Loucy (cell line): ENCODE measurements at regions not wholly inside any gene's neighbourhood (a gene's known extent, or its start where the extent isn't known, plus 50 kb on each side); places are given as distances from the start of the nearest gene placed in this dataset.

Experiments used
- H2AFZ ChIP-seq: fragments of 200-600 bp; sonication (generic); 2 replicates; pipeline ENCODE4 v1.6.0; 2016; ENCODE audit warnings: antibody characterized with exemption, mild to moderate bottlenecking, low read length, moderate library complexity
- H3F3A ChIP-seq: fragments of 200-600 bp; 2 replicates; pipeline ENCODE4 v1.6.0; 2016; ENCODE audit warnings: antibody characterized with exemption, low read depth, mild to moderate bottlenecking
- H3K27me3 ChIP-seq: fragments of 200-600 bp; sonication (generic); 2 replicates; pipeline ENCODE4 v1.6.1; 2014; ENCODE audit warnings: low read length, mild to moderate bottlenecking; ENCODE audit not compliant: insufficient read depth, poor library complexity, severe bottlenecking
- H3K36me3 ChIP-seq: fragments of 200-600 bp; sonication (generic); 2 replicates; pipeline ENCODE4 v1.6.1; 2016; ENCODE audit warnings: low read length; ENCODE audit not compliant: insufficient read depth
- H3K4me1 ChIP-seq: fragments of 200-600 bp; sonication (generic); 2 replicates; pipeline ENCODE4 v1.5.1; 2014; ENCODE audit warnings: low read length, mild to moderate bottlenecking; ENCODE audit not compliant: insufficient read depth, poor library complexity, severe bottlenecking
- H3K4me2 ChIP-seq: fragments of 200-600 bp; sonication (generic); 2 replicates; pipeline ENCODE4 v1.6.0; 2014; ENCODE audit warnings: antibody characterized with exemption, low read length, low read depth, mild to moderate bottlenecking; ENCODE audit not compliant: poor library complexity, severe bottlenecking
- H3K4me3 ChIP-seq: fragments of 200-600 bp; sonication (generic); 2 replicates; pipeline ENCODE4 v1.5.1; 2014; ENCODE audit warnings: low read length, mild to moderate bottlenecking, mixed read lengths; ENCODE audit not compliant: poor library complexity, severe bottlenecking
- H3K79me2 ChIP-seq: fragments of 200-600 bp; sonication (generic); 2 replicates; pipeline ENCODE4 v1.6.1; 2014; ENCODE audit warnings: low read length; ENCODE audit not compliant: insufficient read depth
- H3K9ac ChIP-seq: fragments of 200-600 bp; sonication (generic); 2 replicates; pipeline ENCODE4 v1.6.0; 2014; ENCODE audit warnings: mild to moderate bottlenecking, low read depth, low read length, moderate library complexity; ENCODE audit not compliant: poor library complexity, severe bottlenecking
- H3K9me2 ChIP-seq: fragments of 200-600 bp; sonication (generic); replicated peaks from 2 replicates; pipeline ENCODE4 v1.6.1; 2016; ENCODE audit warnings: low read depth, low read length, mixed read lengths
- H3K9me3 ChIP-seq: fragments of 200-600 bp; sonication (generic); 2 replicates; pipeline ENCODE4 v1.6.1; 2014; ENCODE audit warnings: mild to moderate bottlenecking, antibody characterized with exemption, low read length, low read depth; ENCODE audit not compliant: insufficient read depth
- H4K20me1 ChIP-seq: fragments of 200-600 bp; sonication (generic); 2 replicates; pipeline ENCODE4 v1.6.0; 2014; ENCODE audit warnings: antibody characterized with exemption, low read length, mild to moderate bottlenecking; ENCODE audit not compliant: insufficient read depth, poor library complexity, severe bottlenecking
- CTCF ChIP-seq: fragments of 200-600 bp; sonication (generic); conservative IDR thresholded peaks from 2 replicates; pipeline ENCODE4 v1.5.1; 2014; ENCODE audit warnings: mild to moderate bottlenecking, antibody characterized with exemption, low read length
- EZH2phosphoT487 ChIP-seq: fragments of 200-600 bp; IDR thresholded peaks from 2 replicates; pipeline ENCODE4 v1.6.1; 2018; ENCODE audit warnings: antibody characterized with exemption, mild to moderate bottlenecking, moderate library complexity, borderline replicate concordance

- Histone ChIP-seq H4K20me1 (no peaks in the 10 kb centered on the region), H3K79me2 (no peaks in the 10 kb centered on the region), H3K36me3 (no peaks in the 10 kb centered on the region), H3K4me1 (no peaks in the 10 kb centered on the region), H3F3A (no peaks in the 10 kb centered on the region), H3K9ac (no peak overlapping the region), H3K4me3 (no peak overlapping the region), H3K9me3 (no peaks in the 10 kb centered on the region), H2AFZ (no peak overlapping the region), H3K9me2 (no peaks in the 10 kb centered on the region), H3K4me2 (no peak overlapping the region), H3K27me3 (no peaks in the 10 kb centered on the region)
- TF ChIP-seq EZH2phosphoT487, result no peak
- no peak for TF ChIP-seq CTCF
These were observed 149.9 kb downstream of the IBTK start for GRCh38 chr6:82097676-82098075.

- no peaks in the 10 kb centered on the region for H3K79me2 ChIP-seq
- no peaks in the 10 kb centered on the region for H3K9me3 ChIP-seq
- no peak overlapping the region for H2AFZ ChIP-seq
- H3K4me1 ChIP-seq, result no peaks in the 10 kb centered on the region
- TF ChIP-seq CTCF (no peak), EZH2phosphoT487 (no peak)
- H3K4me2 ChIP-seq, result no peak overlapping the region
- H3K9me2 ChIP-seq, result no peaks in the 10 kb centered on the region
- H3K4me3 ChIP-seq, result no peak overlapping the region
- H3K36me3 ChIP-seq, result no peaks in the 10 kb centered on the region
- H3K9ac ChIP-seq, result no peak overlapping the region
- H4K20me1 ChIP-seq, result no peaks in the 10 kb centered on the region
- no peaks in the 10 kb centered on the region for H3F3A ChIP-seq
- no peaks in the 10 kb centered on the region for H3K27me3 ChIP-seq
These were observed 152.5 kb downstream of the IBTK start for GRCh38 chr6:82095091-82095490.

GRCh38 chr6:82094166-82094806 is 153.3 kb downstream of the IBTK start:
- no peak overlapping the region for H2AFZ ChIP-seq
- TF ChIP-seq EZH2phosphoT487, result no peak
- no peak for TF ChIP-seq CTCF
- no peak overlapping the region for H3K9ac ChIP-seq
- H3K36me3 ChIP-seq, result no peaks in the 10 kb centered on the region
- H3K4me2 ChIP-seq, result no peak overlapping the region
- H3F3A ChIP-seq, result no peaks in the 10 kb centered on the region
- no peaks in the 10 kb centered on the region for H3K4me1 ChIP-seq
- H3K9me2 ChIP-seq, result no peaks in the 10 kb centered on the region
- H4K20me1 ChIP-seq, result no peaks in the 10 kb centered on the region
- no peaks in the 10 kb centered on the region for H3K79me2 ChIP-seq
- no peak overlapping the region for H3K4me3 ChIP-seq
- no peaks in the 10 kb centered on the region for H3K27me3 ChIP-seq
- no peaks in the 10 kb centered on the region for H3K9me3 ChIP-seq
